ENCODE measurements at regions not wholly inside any gene's neighbourhood (a gene's known extent, or its start where the extent isn't known, plus 50 kb on each side); places are given as distances from the start of the nearest gene placed in this dataset.

GRCh38 chr13:90628471-90628870 is 719.0 kb upstream of the MIR17HG start:
- TF ChIP-seq CTCF (IDR thresholded peaks at IDR 0.05; ENCODE audit: insufficient read depth, low read length) (no peak), REST (IDR thresholded peaks at IDR 0.05; ENCODE audit: insufficient replicate concordance, low read depth) (no peak), POLR2AphosphoS5 (IDR thresholded peaks at IDR 0.05; ENCODE audit: low read depth) (no peak)
